ENCODE measurements at regions not wholly inside any gene's neighbourhood (a gene's known extent, or its start where the extent isn't known, plus 50 kb on each side); places are given as distances from the start of the nearest gene placed in this dataset.

DNA sequence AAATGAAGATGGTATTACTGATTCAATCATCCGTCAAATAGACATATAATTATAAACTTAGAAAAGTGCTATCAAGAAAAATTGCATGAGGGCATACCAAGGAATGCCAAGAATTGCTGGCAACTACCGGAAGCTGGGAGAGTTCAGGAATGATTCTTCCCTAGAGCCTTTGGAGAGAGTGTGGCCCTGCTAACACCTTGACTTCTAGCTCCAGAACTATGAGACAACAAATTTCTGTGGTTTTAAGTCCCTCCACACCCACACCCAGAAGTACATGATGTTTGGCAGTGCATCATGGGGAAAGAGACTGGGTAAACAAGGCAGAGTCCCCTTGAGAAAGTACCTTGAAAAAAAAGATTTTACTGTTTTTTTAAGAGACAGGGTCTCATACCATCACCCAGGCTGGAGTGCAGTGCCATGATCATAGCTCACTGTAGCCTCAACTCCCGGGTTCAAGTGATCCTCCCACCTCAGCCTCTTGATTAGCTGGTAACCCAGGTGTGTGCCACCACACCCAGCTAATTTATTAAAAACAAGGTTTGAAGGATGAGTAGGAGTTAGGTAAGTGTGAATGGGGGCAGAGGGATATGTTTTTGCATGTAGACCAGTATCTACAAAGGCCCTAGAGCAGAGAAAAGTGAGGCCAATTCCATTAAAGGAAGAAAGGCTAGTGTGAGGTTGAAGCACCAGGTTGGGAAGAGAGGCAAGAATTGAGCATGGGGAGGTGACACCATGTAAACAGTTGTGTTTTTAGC lies 53.1 kb downstream of the GSX2 start:
- no peak for DNase-seq

GRCh38 chr4:54155936-54156335 lies 56.0 kb downstream of the GSX2 start:
- DNase-seq: no peak

DNA sequence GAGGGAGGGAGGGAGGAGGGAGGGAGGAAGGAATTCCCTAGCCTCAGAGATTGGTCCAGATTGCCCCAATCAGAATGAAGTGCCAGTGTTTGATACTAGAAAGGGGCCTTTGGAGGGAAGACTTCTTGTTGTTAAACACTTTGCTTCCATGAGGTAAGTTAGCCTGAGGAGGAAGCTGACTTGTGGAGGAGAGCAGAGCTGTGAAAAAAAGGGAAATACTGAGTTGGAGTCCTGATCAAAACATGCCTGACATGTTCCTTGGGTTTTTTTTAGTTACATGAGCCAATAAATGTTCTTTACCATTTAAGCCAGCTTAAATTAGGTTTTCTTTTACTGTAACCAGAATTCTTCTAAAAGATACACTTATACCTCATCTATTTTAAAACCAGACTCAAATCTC lies 57.6 kb downstream of the GSX2 start:
- DNase-seq: no peak

DNA sequence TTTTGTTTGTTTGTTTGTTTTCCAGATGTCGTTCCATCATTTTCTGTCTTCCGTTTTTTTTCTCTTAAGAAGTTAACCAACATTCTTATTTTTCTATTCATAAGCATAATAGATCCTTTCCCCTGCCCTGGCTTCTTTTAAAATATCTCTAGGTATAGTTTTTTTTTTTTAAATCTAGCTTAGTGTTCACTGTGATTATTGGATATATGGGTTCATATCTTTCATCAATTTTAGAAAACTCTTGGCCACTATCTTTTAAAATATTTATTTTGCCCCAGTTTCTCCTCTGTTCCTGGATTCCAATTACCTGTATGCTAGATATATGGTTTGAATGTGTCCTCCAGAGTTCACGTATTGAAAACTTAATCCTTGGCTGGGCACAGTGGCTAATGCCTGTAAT lies 59.6 kb downstream of the GSX2 start:
- DNase-seq: no peak

DNA sequence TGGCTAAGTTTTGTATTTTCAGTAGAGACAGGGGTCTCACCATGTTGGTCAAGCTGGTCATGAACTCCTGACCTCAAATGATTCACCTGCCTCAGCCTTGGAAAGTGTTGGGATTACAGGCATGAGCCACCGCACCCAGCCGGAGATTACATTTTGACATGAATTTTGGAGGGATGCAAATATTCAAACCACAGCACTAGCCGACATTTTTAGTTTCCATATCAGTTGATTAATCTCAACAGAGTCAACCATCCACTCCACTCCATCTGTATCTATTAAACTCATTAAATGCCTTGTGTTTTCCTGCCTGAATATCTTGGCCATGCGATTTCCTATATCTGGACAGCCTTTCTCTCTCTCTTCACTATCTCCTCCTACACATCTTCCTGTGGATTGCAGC lies 64.1 kb upstream of the PDGFRA start:
- DNase-seq: no peak

GRCh38 chr4:54165438-54165837 lies 63.7 kb upstream of the PDGFRA start:
- peak; percentile 64 for DNase-seq

GRCh38 chr4:54167508-54167907 lies 61.6 kb upstream of the PDGFRA start:
- DNase-seq: no peak

DNA sequence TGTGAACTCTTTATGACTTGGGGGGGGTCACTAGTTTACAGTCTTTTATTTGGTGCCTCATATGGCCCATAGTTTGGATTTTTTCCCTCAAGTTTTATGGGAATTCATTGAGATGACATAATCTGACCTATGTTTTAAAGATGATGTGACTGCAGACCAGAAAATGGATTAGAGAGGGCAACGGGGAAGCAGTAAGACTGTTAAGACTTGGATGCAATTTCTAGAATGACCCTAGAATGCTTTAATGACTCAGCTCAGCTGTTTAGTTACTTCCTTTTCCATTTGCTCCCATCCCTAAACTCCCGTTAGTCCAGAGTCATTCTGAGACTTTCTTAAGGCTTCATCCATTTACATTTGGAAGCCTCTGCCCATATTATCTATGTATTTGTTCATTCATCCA lies 59.9 kb upstream of the PDGFRA start:
- DNase-seq: peak; percentile 21

GRCh38 chr4:54172156-54172555 lies 56.9 kb upstream of the PDGFRA start:
- no peak for DNase-seq

DNA sequence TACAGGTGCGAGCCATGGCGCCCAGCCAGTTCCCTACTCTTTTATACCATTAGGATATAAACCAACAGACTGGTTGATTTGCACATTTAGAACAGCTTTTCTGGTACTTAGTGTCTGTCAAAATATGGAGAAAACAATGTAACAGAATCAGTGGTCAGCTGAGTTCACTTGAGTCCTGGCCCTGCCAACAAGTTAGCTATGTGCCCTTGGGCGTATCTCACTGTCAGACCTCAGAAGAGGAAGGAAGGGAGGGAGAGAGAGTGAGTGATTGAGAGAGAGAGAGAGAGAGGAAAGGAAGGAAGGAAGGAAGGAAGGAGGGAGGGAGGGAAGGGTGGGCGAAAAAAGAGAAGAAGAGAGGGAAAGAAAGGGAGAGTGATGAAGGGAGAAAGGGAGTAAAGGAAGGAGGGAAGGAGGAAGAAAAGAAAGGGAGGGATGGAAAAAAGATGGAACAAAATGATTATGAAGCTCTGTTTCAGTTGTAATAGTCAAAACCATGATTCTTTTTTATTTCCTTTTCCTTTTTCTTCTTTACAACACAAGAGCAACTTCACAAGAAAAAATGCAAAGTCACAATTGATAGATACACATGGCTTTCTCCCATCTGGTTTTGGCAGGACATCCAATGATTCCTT lies 55.7 kb upstream of the PDGFRA start:
- no peak for DNase-seq

- DNase-seq: no peak
These were observed 52.9 kb upstream of the PDGFRA start for GRCh38 chr4:54176202-54176601.

All from T1000 (cell line).